GM12865 (cell line): ENCODE measurements at regions not wholly inside any gene's neighbourhood (a gene's known extent, or its start where the extent isn't known, plus 50 kb on each side); places are given as distances from the start of the nearest gene placed in this dataset.

Experiments used
- DNase-seq: peaks from one replicate; pipeline ENCODE4 v3.0.0; 2010; ENCODE audit warnings: low read depth
- H3K4me3 ChIP-seq: 2 replicates; pipeline ENCODE4 v1.5.1; 2011; ENCODE audit warnings: mild to moderate bottlenecking, low read depth, low read length, control low read depth
- CTCF ChIP-seq: IDR thresholded peaks from 2 replicates; pipeline ENCODE4 v1.5.1; 2011; ENCODE audit warnings: low read length, control low read depth, low read depth, inconsistent platforms; ENCODE audit not compliant: insufficient read depth; ENCODE audit errors: missing control alignments

GRCh38 chr1:212495766-212496494, 63.2 kb downstream of the NENF start:
- no peak for DNase-seq
- no peak overlapping the region for H3K4me3 ChIP-seq
- no peak for TF ChIP-seq CTCF

GRCh38 chr1:212496682-212497081, 64.0 kb downstream of the NENF start:
- H3K4me3 ChIP-seq: no peak overlapping the region
- no peak for TF ChIP-seq CTCF

GRCh38 chr1:212497553-212497952, 64.8 kb downstream of the NENF start:
- no peak for TF ChIP-seq CTCF

More at GRCh38 chr1:212496682-212497081, 64.0 kb downstream of the NENF start:
- no peak for DNase-seq

GRCh38 chr1:212498283-212499040, 65.7 kb downstream of the NENF start:
- H3K4me3 ChIP-seq: no peak overlapping the region
- TF ChIP-seq CTCF: no peak
- DNase-seq: no peak

More at GRCh38 chr1:212497553-212497952, 64.8 kb downstream of the NENF start:
- no peak for DNase-seq
- no peak overlapping the region for H3K4me3 ChIP-seq

- no peak overlapping the region for H3K4me3 ChIP-seq
- no peak for DNase-seq
- TF ChIP-seq CTCF: no peak
Measured at GRCh38 chr1:212500351-212500750, 67.6 kb downstream of the NENF start.

GRCh38 chr1:212500983-212501382, 68.3 kb downstream of the NENF start:
- no peak for DNase-seq
- no peak overlapping the region for H3K4me3 ChIP-seq
- TF ChIP-seq CTCF: no peak
